NB4 (cell line): ENCODE measurements at regions not wholly inside any gene's neighbourhood (a gene's known extent, or its start where the extent isn't known, plus 50 kb on each side); places are given as distances from the start of the nearest gene placed in this dataset.

Experiments used
- MYC ChIP-seq: IDR thresholded peaks from 2 replicates; pipeline ENCODE4 v1.6.1; 2011; ENCODE audit warnings: low read depth, low read length
- POLR2A ChIP-seq: IDR thresholded peaks from 2 replicates; pipeline ENCODE4 v1.6.1; 2011; ENCODE audit warnings: mild to moderate bottlenecking; ENCODE audit not compliant: insufficient read length; ENCODE audit errors: extremely low read depth
- TF ChIP-seq, protein P1 (sequence below): IDR thresholded peaks from one replicate; pipeline ENCODE4 v1.5.1; 2012; ENCODE audit warnings: low read depth, low read length

GRCh38 chr4:15149234-15149838 lies 147.1 kb downstream of the CPEB2 start:
- TF ChIP-seq, protein P1, sequence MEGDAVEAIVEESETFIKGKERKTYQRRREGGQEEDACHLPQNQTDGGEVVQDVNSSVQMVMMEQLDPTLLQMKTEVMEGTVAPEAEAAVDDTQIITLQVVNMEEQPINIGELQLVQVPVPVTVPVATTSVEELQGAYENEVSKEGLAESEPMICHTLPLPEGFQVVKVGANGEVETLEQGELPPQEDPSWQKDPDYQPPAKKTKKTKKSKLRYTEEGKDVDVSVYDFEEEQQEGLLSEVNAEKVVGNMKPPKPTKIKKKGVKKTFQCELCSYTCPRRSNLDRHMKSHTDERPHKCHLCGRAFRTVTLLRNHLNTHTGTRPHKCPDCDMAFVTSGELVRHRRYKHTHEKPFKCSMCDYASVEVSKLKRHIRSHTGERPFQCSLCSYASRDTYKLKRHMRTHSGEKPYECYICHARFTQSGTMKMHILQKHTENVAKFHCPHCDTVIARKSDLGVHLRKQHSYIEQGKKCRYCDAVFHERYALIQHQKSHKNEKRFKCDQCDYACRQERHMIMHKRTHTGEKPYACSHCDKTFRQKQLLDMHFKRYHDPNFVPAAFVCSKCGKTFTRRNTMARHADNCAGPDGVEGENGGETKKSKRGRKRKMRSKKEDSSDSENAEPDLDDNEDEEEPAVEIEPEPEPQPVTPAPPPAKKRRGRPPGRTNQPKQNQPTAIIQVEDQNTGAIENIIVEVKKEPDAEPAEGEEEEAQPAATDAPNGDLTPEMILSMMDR, result no peak
- TF ChIP-seq MYC (no peak), POLR2A (no peak)
